ENCODE measurements at regions not wholly inside any gene's neighbourhood (a gene's known extent, or its start where the extent isn't known, plus 50 kb on each side); places are given as distances from the start of the nearest gene placed in this dataset.
A peak's percentile ranks its signal among the peaks of the same experiment; 100 is the strongest.

DNA sequence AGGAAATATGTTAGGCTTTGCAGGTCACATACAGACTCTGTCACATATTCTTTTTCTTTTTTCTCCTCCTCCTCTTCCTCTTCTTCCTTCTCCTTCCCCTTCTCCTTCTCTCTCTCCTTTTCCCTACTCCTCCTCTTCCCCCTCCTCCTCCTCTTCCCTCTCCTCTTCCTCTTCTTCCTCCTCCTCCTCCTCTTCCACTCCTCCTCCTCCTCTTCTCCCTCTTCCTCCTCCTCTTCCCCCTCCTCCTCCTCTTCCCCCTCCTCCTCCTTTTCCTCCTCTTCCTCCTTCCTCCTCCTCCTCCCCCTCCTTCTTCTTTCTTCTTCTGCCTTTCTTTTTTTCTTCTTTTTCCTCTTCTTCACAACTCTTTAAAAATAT, 159.8 kb downstream of the KIF20B start:
- no peak for DNase-seq (ENCODE audit: insufficient read length, low spot score, missing footprints)
- no peaks in the 10 kb centered on the region for H3K36me3 ChIP-seq (ENCODE audit: insufficient read depth, low read length)
- H4K20me1 ChIP-seq (ENCODE audit: insufficient read depth, low read length) = no peaks in the 10 kb centered on the region
- H3K9me3 ChIP-seq (ENCODE audit: low read depth, low read length) = no peaks in the 10 kb centered on the region
- H3K4me2 ChIP-seq (ENCODE audit: insufficient read depth, low read length) = peak overlapping the region; percentile 78
- TF ChIP-seq, protein P1, sequence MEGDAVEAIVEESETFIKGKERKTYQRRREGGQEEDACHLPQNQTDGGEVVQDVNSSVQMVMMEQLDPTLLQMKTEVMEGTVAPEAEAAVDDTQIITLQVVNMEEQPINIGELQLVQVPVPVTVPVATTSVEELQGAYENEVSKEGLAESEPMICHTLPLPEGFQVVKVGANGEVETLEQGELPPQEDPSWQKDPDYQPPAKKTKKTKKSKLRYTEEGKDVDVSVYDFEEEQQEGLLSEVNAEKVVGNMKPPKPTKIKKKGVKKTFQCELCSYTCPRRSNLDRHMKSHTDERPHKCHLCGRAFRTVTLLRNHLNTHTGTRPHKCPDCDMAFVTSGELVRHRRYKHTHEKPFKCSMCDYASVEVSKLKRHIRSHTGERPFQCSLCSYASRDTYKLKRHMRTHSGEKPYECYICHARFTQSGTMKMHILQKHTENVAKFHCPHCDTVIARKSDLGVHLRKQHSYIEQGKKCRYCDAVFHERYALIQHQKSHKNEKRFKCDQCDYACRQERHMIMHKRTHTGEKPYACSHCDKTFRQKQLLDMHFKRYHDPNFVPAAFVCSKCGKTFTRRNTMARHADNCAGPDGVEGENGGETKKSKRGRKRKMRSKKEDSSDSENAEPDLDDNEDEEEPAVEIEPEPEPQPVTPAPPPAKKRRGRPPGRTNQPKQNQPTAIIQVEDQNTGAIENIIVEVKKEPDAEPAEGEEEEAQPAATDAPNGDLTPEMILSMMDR (IDR thresholded peaks at IDR 0.05; ENCODE audit: extremely low read depth, low read depth, low read length) = no peak
- H3K79me2 ChIP-seq (ENCODE audit: insufficient read depth, low read length) = no peaks in the 10 kb centered on the region
- H3K27me3 ChIP-seq (ENCODE audit: insufficient read depth, low read length) = no peaks in the 10 kb centered on the region
- peak overlapping the region; percentile 71 for H3K27ac ChIP-seq (ENCODE audit: low read depth, low read length)
- peaks cover 23% of the 10 kb centered on the region for H3K4me1 ChIP-seq (ENCODE audit: insufficient read depth, low read length)
- peak overlapping the region; percentile 92 for H2AFZ ChIP-seq (ENCODE audit: low read length)
- peak overlapping the region; percentile 60 for H3K4me3 ChIP-seq (ENCODE audit: insufficient read depth, low read length)

- Histone ChIP-seq H3K4me2 (ENCODE audit: insufficient read depth, low read length) (peak overlapping the region; percentile 78), H2AFZ (ENCODE audit: low read length) (no peak overlapping the region), H3K27ac (ENCODE audit: low read depth, low read length) (peak overlapping the region; percentile 71)
Measured at GRCh38 chr10:89861584-89862301, 160.4 kb downstream of the KIF20B start.

DNA sequence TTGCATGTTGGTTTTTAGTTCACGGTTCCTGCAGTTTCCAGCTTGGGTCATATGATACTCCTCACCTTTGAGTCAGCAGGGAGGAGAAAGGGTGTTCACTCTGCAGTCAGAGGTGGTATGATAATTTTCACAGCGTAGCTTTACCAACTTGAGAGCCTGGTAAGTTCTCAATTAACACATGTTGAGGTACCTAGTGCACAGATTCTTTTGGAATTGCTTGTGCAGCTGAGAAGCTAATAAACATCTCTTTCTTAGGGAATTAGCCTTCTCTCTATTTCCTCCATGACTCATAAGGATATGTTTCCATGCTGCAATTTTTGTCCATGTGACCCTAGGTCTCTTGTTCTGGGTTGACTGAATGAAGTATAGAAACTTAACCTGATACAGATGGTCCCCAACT, 166.6 kb downstream of the KIF20B start:
- no peak for DNase-seq (ENCODE audit: insufficient read length, low spot score, missing footprints)
- Histone ChIP-seq H3K4me1 (ENCODE audit: insufficient read depth, low read length) (peaks cover 7% of the 10 kb centered on the region), H3K4me3 (ENCODE audit: insufficient read depth, low read length) (no peak overlapping the region), H4K20me1 (ENCODE audit: insufficient read depth, low read length) (no peaks in the 10 kb centered on the region), H3K27me3 (ENCODE audit: insufficient read depth, low read length) (peaks cover 4% of the 10 kb centered on the region), H3K79me2 (ENCODE audit: insufficient read depth, low read length) (no peaks in the 10 kb centered on the region), H3K27ac (ENCODE audit: low read depth, low read length) (no peak overlapping the region), H2AFZ (ENCODE audit: low read length) (no peak overlapping the region), H3K4me2 (ENCODE audit: insufficient read depth, low read length) (no peak overlapping the region), H3K36me3 (ENCODE audit: insufficient read depth, low read length) (no peaks in the 10 kb centered on the region), H3K9me3 (ENCODE audit: low read depth, low read length) (no peaks in the 10 kb centered on the region)
- TF ChIP-seq, protein P1 (IDR thresholded peaks at IDR 0.05; ENCODE audit: extremely low read depth, low read depth, low read length) = no peak

More at GRCh38 chr10:89861584-89862301, 160.4 kb downstream of the KIF20B start:
- Histone ChIP-seq H4K20me1 (ENCODE audit: insufficient read depth, low read length) (no peaks in the 10 kb centered on the region), H3K79me2 (ENCODE audit: insufficient read depth, low read length) (no peaks in the 10 kb centered on the region), H3K4me3 (ENCODE audit: insufficient read depth, low read length) (peak overlapping the region; percentile 60), H3K36me3 (ENCODE audit: insufficient read depth, low read length) (no peaks in the 10 kb centered on the region), H3K4me1 (ENCODE audit: insufficient read depth, low read length) (peaks cover 23% of the 10 kb centered on the region), H3K9me3 (ENCODE audit: low read depth, low read length) (no peaks in the 10 kb centered on the region), H3K27me3 (ENCODE audit: insufficient read depth, low read length) (no peaks in the 10 kb centered on the region)
- DNase-seq (ENCODE audit: insufficient read length, low spot score, missing footprints) = peak; percentile 73
- TF ChIP-seq, protein P1 (IDR thresholded peaks at IDR 0.05; ENCODE audit: extremely low read depth, low read depth, low read length) = no peak

DNA sequence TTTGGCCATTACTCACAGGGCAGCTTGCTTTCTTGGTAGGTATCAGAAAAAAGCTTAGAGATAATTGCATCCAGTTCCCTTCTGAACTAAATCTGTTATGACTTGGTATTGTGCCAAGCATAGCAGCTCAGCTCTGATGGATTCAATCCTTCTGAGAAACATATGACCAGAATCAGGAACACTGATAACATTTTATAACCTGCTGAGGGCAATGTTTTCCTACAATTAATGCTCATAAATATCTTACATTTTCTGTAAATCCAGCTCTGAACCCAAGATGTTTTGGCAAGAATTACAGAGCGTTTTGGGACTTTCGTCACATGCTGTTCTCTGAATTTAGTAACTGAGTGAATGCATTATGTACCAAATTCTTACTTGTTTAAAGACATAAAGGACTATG, 167.8 kb downstream of the KIF20B start:
- H3K4me1 ChIP-seq (ENCODE audit: insufficient read depth, low read length) = peaks cover 7% of the 10 kb centered on the region
- no peaks in the 10 kb centered on the region for H4K20me1 ChIP-seq (ENCODE audit: insufficient read depth, low read length)
- no peak overlapping the region for H2AFZ ChIP-seq (ENCODE audit: low read length)
- H3K9me3 ChIP-seq (ENCODE audit: low read depth, low read length) = no peaks in the 10 kb centered on the region
- no peak overlapping the region for H3K4me2 ChIP-seq (ENCODE audit: insufficient read depth, low read length)
- H3K27ac ChIP-seq (ENCODE audit: low read depth, low read length) = no peak overlapping the region
- no peak for DNase-seq (ENCODE audit: insufficient read length, low spot score, missing footprints)
- H3K27me3 ChIP-seq (ENCODE audit: insufficient read depth, low read length) = peaks cover 4% of the 10 kb centered on the region
- no peaks in the 10 kb centered on the region for H3K36me3 ChIP-seq (ENCODE audit: insufficient read depth, low read length)
- no peaks in the 10 kb centered on the region for H3K79me2 ChIP-seq (ENCODE audit: insufficient read depth, low read length)
- H3K4me3 ChIP-seq (ENCODE audit: insufficient read depth, low read length) = no peak overlapping the region
- TF ChIP-seq, protein P1 (IDR thresholded peaks at IDR 0.05; ENCODE audit: extremely low read depth, low read depth, low read length) = no peak
